SU-DHL-6 (cell line): ENCODE measurements at regions not wholly inside any gene's neighbourhood (a gene's known extent, or its start where the extent isn't known, plus 50 kb on each side); places are given as distances from the start of the nearest gene placed in this dataset.

Source experiments
- CTCF ChIP-seq: fragments of 200-600 bp; sonication (generic); IDR thresholded peaks from one replicate; pipeline ENCODE4 v1.5.1; 2017; ENCODE audit warnings: antibody characterized with exemption, mild to moderate bottlenecking, low read length, moderate library complexity; ENCODE audit not compliant: insufficient read depth, poor library complexity, severe bottlenecking
- EZH2phosphoT487 ChIP-seq: fragments of 200-600 bp; sonication (generic), shearing (Covaris generic); conservative IDR thresholded peaks from 2 replicates; pipeline ENCODE4 v1.6.1; 2018; ENCODE audit warnings: mild to moderate bottlenecking, antibody characterized with exemption, low read length, moderate library complexity, mixed read lengths

GRCh38 chr5:33260098-33260497, 180.7 kb upstream of the TARS1 start:
- TF ChIP-seq CTCF = no peak
- TF ChIP-seq EZH2phosphoT487 = no peak
